Kidney (tissue), 13 donors: ENCODE measurements at regions not wholly inside any gene's neighbourhood (a gene's known extent, or its start where the extent isn't known, plus 50 kb on each side); places are given as distances from the start of the nearest gene placed in this dataset.
A peak's percentile ranks its signal among the peaks of the same experiment; 100 is the strongest.
"Not testable (repeated sequence)": the region's sequence is repeated elsewhere in the genome, so short reads cannot be mapped to it uniquely, and the experiment has no call there.

ENCODE experiments used
- DNase-seq, 5 donors: peaks; one replicate each; pipeline ENCODE4 v3.0.0-alpha.2; 2013 to 2020
- FAIRE-seq: peaks from 2 replicates; lab custom pipeline; 2012; peaks lifted over from hg19 to GRCh38; lab: Jason Lieb, UNC
- H3K27ac ChIP-seq, 2 donors: one replicate each; pipeline ENCODE4 v1.7.0; 2013; ENCODE audit warnings: low read depth in 2 of 2, low read length in 2 of 2, inconsistent platforms in 1 of 2
- H3K27me3 ChIP-seq: one replicate; pipeline ENCODE4 v1.7.1; 2013; ENCODE audit warnings: low read length, inconsistent platforms; ENCODE audit not compliant: control insufficient read depth, insufficient read depth
- H3K36me3 ChIP-seq, 3 donors: one replicate each; pipeline versions ENCODE4 v1.7.0 to v1.7.1; 2013; ENCODE audit warnings: low read length in 3 of 3, control low read depth in 1 of 3, inconsistent platforms in 1 of 3; ENCODE audit not compliant: insufficient read depth in 3 of 3, control insufficient read depth in 2 of 3
- H3K4me1 ChIP-seq, 3 donors: one replicate each; pipeline versions ENCODE4 v1.7.0 to v1.7.1; 2013; ENCODE audit warnings: low read length in 3 of 3, inconsistent platforms in 1 of 3, low read depth in 1 of 3; ENCODE audit not compliant: control insufficient read depth in 2 of 3, insufficient read depth in 2 of 3
- H3K4me3 ChIP-seq, 3 donors: one replicate each; pipeline versions ENCODE4 v1.7.0 to v1.8.1; 2013; ENCODE audit warnings: low read length in 3 of 3, control low read depth in 1 of 3, inconsistent platforms in 1 of 3
- H3K9ac ChIP-seq, 3 donors: one replicate each; pipeline versions ENCODE4 v1.7.0 to v1.7.1; 2013; ENCODE audit warnings: low read length in 3 of 3, control low read depth in 1 of 3, inconsistent platforms in 1 of 3
- H3K9me3 ChIP-seq, 3 donors: one replicate each; pipeline versions ENCODE4 v1.7.0 to v1.7.1; 2013; ENCODE audit warnings: low read length in 3 of 3, control low read depth in 1 of 3, inconsistent platforms in 1 of 3; ENCODE audit not compliant: control insufficient read depth in 2 of 3, insufficient read depth in 1 of 3
- intact Hi-C: fragments of 100-400 bp; cut with DNase I; formaldehyde crosslinking; loops from one replicate; pipeline ENCODE4 v1.11.1; 2022
- TF ChIP-seq, protein P1 (sequence below): IDR thresholded peaks from 3 replicates; pipeline ENCODE4 v1.5.1; 2012; ENCODE audit warnings: mild to moderate bottlenecking, moderate library complexity, borderline replicate concordance; ENCODE audit not compliant: insufficient read depth; ENCODE audit errors: extremely low read depth
- donor health status: control.
- donor health status: control.
- donor health status: control.
- donor health status: control.
- donor health status: control.
- donor health status: DM: yes; HTN: yes; CAD: no.
- donor health status: Normal renal cell carcinoma (clear cell type).

DNA sequence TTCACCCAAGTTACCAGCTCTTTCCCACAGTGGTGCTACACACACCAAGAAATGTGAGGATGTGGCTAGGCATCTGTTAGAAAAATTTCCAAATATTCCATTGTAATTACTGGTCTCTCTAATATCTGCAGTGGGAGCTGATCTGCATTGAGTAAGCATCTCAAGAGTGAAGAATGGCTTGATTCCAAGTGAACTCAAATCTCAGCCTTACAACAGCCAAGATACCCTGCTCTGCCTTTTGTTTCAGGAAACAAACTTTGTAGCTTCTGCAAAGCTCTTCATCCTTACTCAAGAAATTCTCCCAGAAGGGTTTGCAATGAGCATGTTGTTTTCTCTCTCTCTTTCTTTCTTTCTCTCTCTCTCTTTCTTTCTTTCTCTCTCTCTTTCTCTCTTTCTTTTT lies 181.1 kb downstream of the FCRL5 start:
- Histone ChIP-seq H3K4me3 (no peak overlapping the region), H3K9me3 (no peaks in the 10 kb centered on the region), H3K27ac (no peak overlapping the region), H3K27me3 (no peaks in the 10 kb centered on the region), H3K9ac (no peak overlapping the region), H3K4me1 (no peaks in the 10 kb centered on the region), H3K36me3 (no peaks in the 10 kb centered on the region)
- FAIRE-seq (no peak), DNase-seq (no peak)
- TF ChIP-seq, protein P1, sequence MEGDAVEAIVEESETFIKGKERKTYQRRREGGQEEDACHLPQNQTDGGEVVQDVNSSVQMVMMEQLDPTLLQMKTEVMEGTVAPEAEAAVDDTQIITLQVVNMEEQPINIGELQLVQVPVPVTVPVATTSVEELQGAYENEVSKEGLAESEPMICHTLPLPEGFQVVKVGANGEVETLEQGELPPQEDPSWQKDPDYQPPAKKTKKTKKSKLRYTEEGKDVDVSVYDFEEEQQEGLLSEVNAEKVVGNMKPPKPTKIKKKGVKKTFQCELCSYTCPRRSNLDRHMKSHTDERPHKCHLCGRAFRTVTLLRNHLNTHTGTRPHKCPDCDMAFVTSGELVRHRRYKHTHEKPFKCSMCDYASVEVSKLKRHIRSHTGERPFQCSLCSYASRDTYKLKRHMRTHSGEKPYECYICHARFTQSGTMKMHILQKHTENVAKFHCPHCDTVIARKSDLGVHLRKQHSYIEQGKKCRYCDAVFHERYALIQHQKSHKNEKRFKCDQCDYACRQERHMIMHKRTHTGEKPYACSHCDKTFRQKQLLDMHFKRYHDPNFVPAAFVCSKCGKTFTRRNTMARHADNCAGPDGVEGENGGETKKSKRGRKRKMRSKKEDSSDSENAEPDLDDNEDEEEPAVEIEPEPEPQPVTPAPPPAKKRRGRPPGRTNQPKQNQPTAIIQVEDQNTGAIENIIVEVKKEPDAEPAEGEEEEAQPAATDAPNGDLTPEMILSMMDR: no peak
- intact Hi-C loops: loop anchor here (10.0 kb wide), 1 partner anchor 114 kb away; no protein-coding TSS in a partner anchor

- TF ChIP-seq, protein P1: no peak
- H3K4me3 ChIP-seq: no peak overlapping the region
- H3K9ac ChIP-seq: no peak overlapping the region
- H3K36me3 ChIP-seq: no peaks in the 10 kb centered on the region
- no peaks in the 10 kb centered on the region for H3K9me3 ChIP-seq
- H3K27ac ChIP-seq: no peak overlapping the region
- no peak for DNase-seq
- no peaks in the 10 kb centered on the region for H3K4me1 ChIP-seq
- no peak for FAIRE-seq
- intact Hi-C loops: loop anchor here (10.0 kb wide), 1 partner anchor 114 kb away; no protein-coding TSS in a partner anchor
- H3K27me3 ChIP-seq: no peaks in the 10 kb centered on the region
These were observed 181.6 kb downstream of the FCRL5 start for GRCh38 chr1:157370698-157371097.

- Histone ChIP-seq H3K9ac (no peak overlapping the region), H3K36me3 (no peaks in the 10 kb centered on the region), H3K4me3 (no peak overlapping the region), H3K4me1 (no peaks in the 10 kb centered on the region), H3K27me3 (no peaks in the 10 kb centered on the region), H3K27ac (no peak overlapping the region), H3K9me3 (no peaks in the 10 kb centered on the region)
- FAIRE-seq (peak; percentile 29), DNase-seq (peak in 4 of 5 donors; percentile 63 to 75 (median 67))
- TF ChIP-seq, protein P1: peak; percentile 78
- intact Hi-C loops: loop anchor here (10.0 kb wide), 1 partner anchor 115 kb away; no protein-coding TSS in a partner anchor
These were observed 182.3 kb downstream of the FCRL5 start for GRCh38 chr1:157369808-157370521.

DNA sequence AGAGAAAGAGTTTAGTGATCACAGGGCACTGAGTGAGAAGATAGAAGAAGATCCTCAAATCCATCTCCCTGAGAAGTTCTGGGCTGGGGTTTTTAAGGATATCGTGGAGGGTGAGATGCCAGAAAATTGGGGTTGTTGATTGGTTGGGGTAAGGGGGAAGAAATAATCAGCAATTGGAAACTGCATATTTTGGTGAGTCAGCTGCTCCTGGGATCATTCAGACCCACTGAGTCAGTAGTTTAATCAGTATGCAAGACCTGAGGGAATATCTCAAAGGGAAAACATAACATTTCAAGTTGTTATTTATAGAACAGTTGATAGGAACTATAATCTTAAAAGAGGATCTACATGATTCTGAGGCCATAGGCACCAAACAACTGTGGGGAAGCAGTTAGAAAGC lies 183.4 kb downstream of the FCRL5 start:
- H3K4me3 ChIP-seq, intact Hi-C loops, DNase-seq, FAIRE-seq, H3K36me3 ChIP-seq, H3K27me3 ChIP-seq, H3K9me3 ChIP-seq, H3K27ac ChIP-seq, H3K4me1 ChIP-seq, H3K9ac ChIP-seq: not testable (repeated sequence)
